C4-2B (cell line): ENCODE measurements at regions not wholly inside any gene's neighbourhood (a gene's known extent, or its start where the extent isn't known, plus 50 kb on each side); places are given as distances from the start of the nearest gene placed in this dataset.

Source experiments
- H3K27ac ChIP-seq: fragments of 450-650 bp; 2 replicates; pipeline ENCODE4 v1.5.1; 2017
- ZFX ChIP-seq: fragments of 450-650 bp; IDR thresholded peaks from 2 replicates; pipeline ENCODE4 v1.6.1; 2017
- TF ChIP-seq, protein P1 (sequence below): fragments of 450-650 bp; conservative IDR thresholded peaks from 2 replicates; pipeline ENCODE4 v1.5.1; 2017; ENCODE audit warnings: mild to moderate bottlenecking

DNA sequence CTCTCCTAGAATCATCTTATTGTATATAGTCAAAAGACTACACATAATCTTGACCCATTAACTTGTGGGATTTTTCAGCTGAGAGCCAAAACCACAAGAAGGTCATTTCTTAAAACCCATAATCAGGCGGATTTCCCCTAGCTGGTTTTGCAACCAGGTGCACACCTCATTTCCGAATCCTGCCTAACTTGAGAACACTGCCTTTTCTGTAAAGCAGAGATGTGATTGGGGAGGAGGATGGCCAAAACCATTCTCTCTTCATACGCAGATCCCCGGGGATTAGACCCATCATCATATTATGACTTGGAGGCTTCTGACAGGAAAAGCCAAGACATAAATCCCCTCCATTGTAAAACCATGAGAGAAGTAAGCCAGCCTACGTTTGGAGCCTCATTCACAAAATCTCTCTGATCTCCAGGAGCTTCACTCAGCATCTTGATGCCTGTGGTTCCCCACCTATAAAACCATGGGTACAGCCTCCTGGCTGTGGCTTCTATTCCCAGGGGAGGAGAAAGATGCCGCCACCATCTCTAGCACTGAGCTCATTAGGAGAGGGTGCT lies 191.3 kb downstream of the KIF18A start:
- TF ChIP-seq, protein P1, sequence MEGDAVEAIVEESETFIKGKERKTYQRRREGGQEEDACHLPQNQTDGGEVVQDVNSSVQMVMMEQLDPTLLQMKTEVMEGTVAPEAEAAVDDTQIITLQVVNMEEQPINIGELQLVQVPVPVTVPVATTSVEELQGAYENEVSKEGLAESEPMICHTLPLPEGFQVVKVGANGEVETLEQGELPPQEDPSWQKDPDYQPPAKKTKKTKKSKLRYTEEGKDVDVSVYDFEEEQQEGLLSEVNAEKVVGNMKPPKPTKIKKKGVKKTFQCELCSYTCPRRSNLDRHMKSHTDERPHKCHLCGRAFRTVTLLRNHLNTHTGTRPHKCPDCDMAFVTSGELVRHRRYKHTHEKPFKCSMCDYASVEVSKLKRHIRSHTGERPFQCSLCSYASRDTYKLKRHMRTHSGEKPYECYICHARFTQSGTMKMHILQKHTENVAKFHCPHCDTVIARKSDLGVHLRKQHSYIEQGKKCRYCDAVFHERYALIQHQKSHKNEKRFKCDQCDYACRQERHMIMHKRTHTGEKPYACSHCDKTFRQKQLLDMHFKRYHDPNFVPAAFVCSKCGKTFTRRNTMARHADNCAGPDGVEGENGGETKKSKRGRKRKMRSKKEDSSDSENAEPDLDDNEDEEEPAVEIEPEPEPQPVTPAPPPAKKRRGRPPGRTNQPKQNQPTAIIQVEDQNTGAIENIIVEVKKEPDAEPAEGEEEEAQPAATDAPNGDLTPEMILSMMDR: no peak
- TF ChIP-seq ZFX: no peak
- H3K27ac ChIP-seq: no peak overlapping the region

DNA sequence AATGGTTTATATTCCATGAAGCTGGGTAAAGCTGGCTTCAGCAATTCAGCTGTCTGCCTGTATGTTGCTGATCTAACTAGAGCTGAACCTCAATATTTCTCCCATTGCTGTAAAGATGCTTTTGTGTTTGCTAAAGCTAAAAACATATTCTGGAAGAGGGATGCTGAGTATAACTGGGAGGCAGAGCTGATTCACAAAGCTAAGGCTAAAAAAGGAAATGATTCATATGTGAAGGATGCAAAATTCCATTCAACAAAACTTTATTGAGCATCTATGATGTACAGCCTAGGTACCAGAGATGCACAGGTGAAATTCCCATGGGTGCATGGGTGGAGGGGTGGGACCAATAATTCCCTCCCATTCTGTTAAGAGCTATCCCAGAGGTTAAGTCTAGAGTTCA lies 193.9 kb downstream of the KIF18A start:
- H3K27ac ChIP-seq: no peak overlapping the region
- TF ChIP-seq, protein P1: no peak

DNA sequence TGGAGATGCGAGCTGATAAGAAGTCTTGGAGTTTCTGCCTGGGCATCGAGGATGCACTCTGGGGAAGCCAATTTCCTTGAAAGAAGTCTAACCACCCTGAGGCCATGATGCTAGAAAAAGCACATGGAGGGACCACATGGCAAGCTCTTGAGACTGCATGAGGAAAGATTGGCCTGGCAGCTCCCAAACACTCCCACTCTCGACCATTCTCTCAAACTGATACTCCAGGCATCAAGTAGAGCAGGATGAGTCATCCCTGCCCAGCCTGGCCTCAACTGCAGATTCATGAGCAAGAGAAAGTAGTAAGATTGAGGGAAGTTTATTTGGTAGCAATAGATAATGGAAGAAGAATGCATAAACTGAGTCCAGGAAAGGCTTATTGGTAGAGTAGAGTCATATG lies 194.3 kb downstream of the KIF18A start:
- TF ChIP-seq, protein P1: no peak
- no peak for TF ChIP-seq ZFX
- no peak overlapping the region for H3K27ac ChIP-seq

DNA sequence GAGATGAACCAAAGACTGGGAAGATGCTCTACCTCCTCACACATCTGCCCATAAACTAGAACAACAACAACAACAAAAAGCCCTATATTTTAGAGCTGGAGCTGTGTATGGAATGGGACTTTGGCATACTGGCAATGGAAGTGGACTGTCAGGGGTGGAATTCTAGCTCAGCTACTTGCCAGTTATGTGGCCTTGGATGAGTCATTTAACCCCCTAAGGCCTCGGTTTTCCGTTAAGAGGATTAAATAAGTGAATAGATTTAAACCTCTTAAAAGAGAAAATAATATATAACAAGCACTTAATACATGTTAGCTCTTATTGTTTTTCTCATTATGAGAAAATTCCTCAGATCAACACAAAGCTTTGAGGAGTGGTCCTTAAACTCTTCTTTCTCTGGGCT lies 195.0 kb downstream of the KIF18A start:
- TF ChIP-seq ZFX: no peak
- TF ChIP-seq, protein P1: no peak
- H3K27ac ChIP-seq: no peak overlapping the region

DNA sequence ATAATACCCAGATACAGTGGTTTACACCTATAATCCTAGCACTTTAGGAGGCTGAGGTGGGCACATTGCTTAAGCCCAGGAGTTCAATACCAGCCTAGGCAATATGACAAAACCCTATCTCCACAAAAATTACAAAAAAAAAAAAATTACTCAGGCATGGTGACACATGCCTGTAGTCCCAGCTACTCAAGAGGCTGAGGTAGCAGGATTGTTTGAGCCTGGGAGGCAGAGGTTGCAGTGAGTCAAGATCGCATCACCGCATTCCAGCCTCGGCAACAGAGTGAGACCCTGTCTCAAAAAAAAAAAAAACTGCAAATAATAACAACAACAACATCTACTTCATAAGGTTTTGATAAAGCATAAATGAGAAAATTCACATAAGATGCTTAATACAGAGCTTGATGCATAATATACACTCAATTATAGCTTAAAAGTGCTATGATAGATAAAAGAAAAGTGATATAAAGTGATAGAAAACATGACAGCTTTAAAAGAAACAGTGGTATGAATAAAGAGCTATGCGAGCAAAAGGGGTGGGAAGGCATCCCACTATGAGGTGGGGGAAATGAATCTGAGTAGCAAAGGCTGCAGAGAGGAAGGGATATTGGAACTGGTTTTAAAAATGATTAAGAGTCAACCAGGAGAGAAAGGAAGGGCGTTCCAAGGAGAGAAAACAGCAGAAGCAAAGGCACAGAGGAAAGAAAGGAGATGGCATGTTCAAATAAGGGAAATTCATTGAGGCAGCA lies 197.6 kb downstream of the KIF18A start:
- H3K27ac ChIP-seq: no peak overlapping the region
- TF ChIP-seq, protein P1: no peak
- no peak for TF ChIP-seq ZFX

DNA sequence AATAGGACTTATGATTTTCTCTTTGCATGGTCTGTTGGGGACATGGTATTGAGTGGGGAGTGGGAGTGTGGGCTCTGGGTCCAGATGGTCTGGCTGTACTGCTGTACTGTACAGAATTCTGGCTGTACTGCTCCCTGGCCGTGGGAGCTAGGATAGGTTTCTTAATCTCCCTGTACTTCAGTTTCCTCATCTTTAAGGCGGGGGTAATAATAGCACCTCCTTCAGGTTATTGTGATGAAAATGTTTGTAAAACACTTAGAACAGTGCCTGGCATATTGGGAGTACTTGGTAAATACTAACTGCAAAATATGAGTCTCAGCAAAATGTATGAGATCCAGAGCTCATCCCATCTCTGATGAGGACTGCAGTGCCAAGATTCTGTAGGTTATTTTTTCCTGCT lies 198.6 kb downstream of the KIF18A start:
- H3K27ac ChIP-seq: no peak overlapping the region
- TF ChIP-seq, protein P1: no peak
- no peak for TF ChIP-seq ZFX

DNA sequence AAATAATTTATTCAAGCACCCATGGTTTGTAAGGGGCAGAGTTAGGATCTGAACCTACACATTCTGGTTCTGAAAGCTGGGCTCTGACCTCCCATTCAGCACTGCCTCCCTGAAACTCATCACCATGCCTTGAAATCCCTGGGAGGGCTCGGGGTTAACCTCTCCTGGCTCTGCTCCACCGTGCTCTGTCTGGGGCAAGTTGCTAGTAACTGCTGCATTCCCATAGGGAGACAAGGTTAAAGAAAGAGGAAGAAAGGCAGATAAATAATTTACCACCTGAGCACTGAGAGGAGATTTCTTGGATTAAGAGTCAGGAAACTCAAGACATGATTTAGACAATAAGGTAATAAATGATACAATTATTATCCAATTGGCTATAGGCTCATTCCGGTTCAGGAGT lies 199.3 kb downstream of the KIF18A start:
- no peak overlapping the region for H3K27ac ChIP-seq
- TF ChIP-seq, protein P1: no peak
- TF ChIP-seq ZFX: no peak
